ENCODE measurements at regions not wholly inside any gene's neighbourhood (a gene's known extent, or its start where the extent isn't known, plus 50 kb on each side); places are given as distances from the start of the nearest gene placed in this dataset.

GRCh38 chrX:65866773-65867172 lies 173.1 kb downstream of the VSIG4 start:
- Histone ChIP-seq H3K27ac (ENCODE audit: insufficient read depth, low read depth, low read length) (no peak overlapping the region), H3K36me3 (ENCODE audit: control insufficient read depth in 2 of 2, extremely low read depth in 1 of 2, insufficient read depth in 2 of 2, low read length in 2 of 2) (no peaks in the 10 kb centered on the region), H3K4me3 (replicated peaks in 1 of 3; ENCODE audit: insufficient read depth in 1 of 3, low read depth in 1 of 3, low read length in 3 of 3) (no peak overlapping the region), H3K9me3 (replicated peaks; ENCODE audit: control insufficient read depth, insufficient read depth, low read length) (no peaks in the 10 kb centered on the region), H2AFZ (ENCODE audit: low read depth, low read length) (no peak overlapping the region), H3K79me2 (ENCODE audit: control insufficient read depth, insufficient read depth, low read length) (no peaks in the 10 kb centered on the region), H3K27me3 (ENCODE audit: control insufficient read depth in 2 of 2, insufficient read depth in 2 of 2, low read length in 2 of 2) (no peaks in the 10 kb centered on the region), H3K4me2 (ENCODE audit: insufficient read depth, low read length) (no peak overlapping the region), H3K4me1 (ENCODE audit: control insufficient read depth, extremely low read depth, insufficient read depth, low read length) (no peaks in the 10 kb centered on the region), H3K9ac (replicated peaks; ENCODE audit: extremely low read depth, insufficient read depth, low read length) (no peak overlapping the region), H4K20me1 (replicated peaks; ENCODE audit: control insufficient read depth, extremely low read depth, insufficient read depth, low read length) (no peaks in the 10 kb centered on the region), H3K9me1 (replicated peaks; ENCODE audit: control insufficient read depth, extremely low read depth, insufficient read depth, low read length) (no peaks in the 10 kb centered on the region)
- FAIRE-seq: no peak
- CTCF ChIA-PET: no interaction called here
- DNase-seq (ENCODE audit: low read depth, low spot score): no peak
- no peak for TF ChIP-seq EZH2 (IDR thresholded peaks at IDR 0.05; ENCODE audit: borderline replicate concordance, low read depth, low read length, severe bottlenecking)
- TF ChIP-seq MYC (IDR thresholded peaks at IDR 0.05; ENCODE audit: low read depth, low read length): no peak
- no peak for TF ChIP-seq CTCF (IDR thresholded peaks at IDR 0.05; ENCODE audit: extremely low read depth in 1 of 2, insufficient read depth in 1 of 2, low read depth in 1 of 2, low read length in 2 of 2)
- TF ChIP-seq FOS (IDR thresholded peaks at IDR 0.05; ENCODE audit: borderline replicate concordance, insufficient read depth, low read length): no peak
- TF ChIP-seq JUN (IDR thresholded peaks at IDR 0.05; ENCODE audit: borderline replicate concordance, insufficient read depth, insufficient read length, low read depth): no peak
- TF ChIP-seq MAX (IDR thresholded peaks at IDR 0.05; ENCODE audit: insufficient read depth, insufficient read length): no peak
- TF ChIP-seq POLR2A (IDR thresholded peaks at IDR 0.05; ENCODE audit: low read depth, low read length): no peak
- no peak for TF ChIP-seq GATA2 (IDR thresholded peaks at IDR 0.05; ENCODE audit: insufficient read depth, insufficient read length, low read depth, low read length)
- TF ChIP-seq POLR2AphosphoS5 (IDR thresholded peaks at IDR 0.05; ENCODE audit: insufficient read depth, low read depth, low read length): no peak
- intact Hi-C loops (cut with micrococcal nuclease): no loop called here
- dilution Hi-C loops (cut with MboI; ENCODE audit: extremely low pct_ligation_motif_present, low sequenced_read_pairs): no loop called here
- POLR2A ChIA-PET: no interaction called here
- no TSS peak for BruUV-seq (replicated peaks)
